Mucosa of descending colon (tissue), 3 donors: ENCODE measurements at regions not wholly inside any gene's neighbourhood (a gene's known extent, or its start where the extent isn't known, plus 50 kb on each side); places are given as distances from the start of the nearest gene placed in this dataset.

Experiments
- ATAC-seq: fragments of 200-7000 bp; cut with Tn5 transposase; one replicate; pipeline ENCODE4 v1.9.1; 2020; ENCODE audit warnings: mild to moderate bottlenecking, moderate library complexity
- DNase-seq, 3 donors: peaks; one replicate each; pipeline ENCODE4 v3.0.0-alpha.2; 2020
- H3K36me3 ChIP-seq: fragments of 200-600 bp; one replicate; pipeline ENCODE4 v1.8.0; 2021; ENCODE audit warnings: low read depth, mild to moderate bottlenecking
- H3K4me1 ChIP-seq: fragments of 200-600 bp; one replicate; pipeline ENCODE4 v1.8.0; 2021; ENCODE audit warnings: low read depth, mild to moderate bottlenecking
- H3K4me3 ChIP-seq: fragments of 200-600 bp; one replicate; pipeline ENCODE4 v1.8.0; 2021; ENCODE audit warnings: mild to moderate bottlenecking
- H3K9me3 ChIP-seq: fragments of 200-600 bp; one replicate; pipeline ENCODE4 v1.8.0; 2021; ENCODE audit warnings: mild to moderate bottlenecking
- CTCF ChIP-seq: fragments of 200-600 bp; IDR thresholded peaks from one replicate; pipeline ENCODE4 v1.8.0; 2022; ENCODE audit warnings: antibody characterized with exemption, mild to moderate bottlenecking
- intact Hi-C, 2 donors: fragments of 100-400 bp; cut with DNase I in 1 of 2; cut with micrococcal nuclease in 1 of 2; formaldehyde crosslinking; loops; one replicate each; pipeline versions ENCODE4 v1.11.0 to v1.11.1; 2022; cut with DNase I, micrococcal nuclease
- donor health status: DM: no; HTN: no; CAD: no; lungs with moderate emphysema.
- donor health status: DM: no; HTN: no; CAD: no.
- donor health status: DM: no; HTN: yes; CAD: no.

GRCh38 chr1:199808110-199808870, 219.2 kb upstream of the NR5A2 start:
- Histone ChIP-seq H3K36me3 (no peaks in the 10 kb centered on the region), H3K9me3 (no peaks in the 10 kb centered on the region), H3K4me1 (no peaks in the 10 kb centered on the region), H3K4me3 (no peak overlapping the region)
- intact Hi-C loops, result no loop called here
- DNase-seq (no peak), ATAC-seq (no peak)
- TF ChIP-seq CTCF, result no peak

DNA sequence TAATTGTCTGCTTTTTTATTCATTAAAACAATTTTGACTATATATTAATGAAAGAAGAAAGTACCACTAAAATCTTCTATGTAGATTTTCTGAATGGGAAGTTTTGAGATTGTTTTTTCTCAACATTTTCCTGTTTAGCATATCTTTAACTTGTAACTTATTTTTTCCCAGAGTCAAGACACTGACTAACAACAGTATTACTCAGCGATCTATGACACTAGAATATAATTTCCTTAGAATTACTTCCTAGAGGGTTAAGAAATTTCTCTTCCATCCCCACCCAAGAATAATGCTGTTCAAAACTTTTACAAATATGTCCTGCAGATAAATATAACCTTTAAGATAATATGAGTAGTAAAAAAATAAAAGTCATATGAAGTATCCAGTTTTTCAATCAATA, 218.2 kb upstream of the NR5A2 start:
- no peaks in the 10 kb centered on the region for H3K36me3 ChIP-seq
- DNase-seq, result no peak
- intact Hi-C loops, result no loop called here
- no peak overlapping the region for H3K4me3 ChIP-seq
- no peaks in the 10 kb centered on the region for H3K4me1 ChIP-seq
- TF ChIP-seq CTCF, result no peak
- ATAC-seq, result no peak
- H3K9me3 ChIP-seq, result no peaks in the 10 kb centered on the region

- no peaks in the 10 kb centered on the region for H3K36me3 ChIP-seq
- no peak for ATAC-seq
- H3K9me3 ChIP-seq, result no peaks in the 10 kb centered on the region
- H3K4me3 ChIP-seq, result no peak overlapping the region
- intact Hi-C loops, result no loop called here
- no peaks in the 10 kb centered on the region for H3K4me1 ChIP-seq
- no peak for DNase-seq
- TF ChIP-seq CTCF, result no peak
These were observed 216.3 kb upstream of the NR5A2 start for GRCh38 chr1:199811163-199811562.

DNA sequence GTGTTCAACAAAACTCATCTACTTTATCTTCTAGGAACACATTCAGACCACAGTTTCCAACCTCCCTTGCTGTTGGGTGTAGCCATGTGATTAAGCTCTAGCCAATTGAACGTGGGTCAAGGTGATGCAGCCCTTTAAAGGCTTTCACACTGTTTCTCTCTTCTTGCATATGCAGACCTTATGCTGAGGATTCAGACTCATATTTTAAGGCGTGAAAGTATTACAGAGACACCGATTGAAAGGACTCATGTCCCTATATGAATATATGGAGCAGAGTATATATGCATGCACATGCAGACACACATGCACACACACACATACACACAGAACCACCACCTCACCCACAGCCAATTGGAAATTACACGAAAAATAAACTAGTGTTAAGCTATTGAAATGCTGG, 214.3 kb upstream of the NR5A2 start:
- ATAC-seq, result no peak

DNA sequence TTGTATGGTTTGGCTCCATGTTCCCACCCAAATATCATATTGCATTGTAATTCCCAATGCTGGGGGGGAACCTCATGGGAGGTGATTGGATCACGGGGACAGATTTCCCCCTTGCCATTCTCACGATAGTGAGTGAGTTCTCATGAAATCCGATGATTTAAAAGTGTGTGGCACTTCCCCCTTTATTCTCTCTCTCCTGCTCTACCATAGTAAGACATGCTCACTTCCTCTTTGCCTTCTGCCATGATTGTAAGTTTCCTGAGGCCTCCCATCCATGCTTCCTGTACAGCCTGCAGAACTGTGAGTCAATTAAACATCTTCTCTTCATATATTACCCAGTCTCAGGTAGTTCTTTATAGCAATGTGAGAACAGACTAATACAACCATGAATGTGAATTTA, 211.6 kb upstream of the NR5A2 start:
- Histone ChIP-seq H3K9me3 (no peaks in the 10 kb centered on the region), H3K4me3 (no peak overlapping the region), H3K4me1 (no peaks in the 10 kb centered on the region), H3K36me3 (no peaks in the 10 kb centered on the region)
- DNase-seq (no peak), ATAC-seq (no peak)
- intact Hi-C loops, result no loop called here
- no peak for TF ChIP-seq CTCF

More for the DNA sequence above, 214.3 kb upstream of the NR5A2 start:
- Histone ChIP-seq H3K4me1 (no peaks in the 10 kb centered on the region), H3K4me3 (no peak overlapping the region), H3K36me3 (no peaks in the 10 kb centered on the region), H3K9me3 (no peaks in the 10 kb centered on the region)
- intact Hi-C loops, result no loop called here
- DNase-seq, result no peak
- no peak for TF ChIP-seq CTCF

GRCh38 chr1:199817266-199817665, 210.2 kb upstream of the NR5A2 start:
- no peak for ATAC-seq
- H3K9me3 ChIP-seq, result no peaks in the 10 kb centered on the region
- no peak for TF ChIP-seq CTCF
- H3K36me3 ChIP-seq, result no peaks in the 10 kb centered on the region
- no peak for DNase-seq
- no peak overlapping the region for H3K4me3 ChIP-seq
- no peaks in the 10 kb centered on the region for H3K4me1 ChIP-seq
- intact Hi-C loops, result no loop called here
